ENCODE measurements at regions not wholly inside any gene's neighbourhood (a gene's known extent, or its start where the extent isn't known, plus 50 kb on each side); places are given as distances from the start of the nearest gene placed in this dataset.

DNA sequence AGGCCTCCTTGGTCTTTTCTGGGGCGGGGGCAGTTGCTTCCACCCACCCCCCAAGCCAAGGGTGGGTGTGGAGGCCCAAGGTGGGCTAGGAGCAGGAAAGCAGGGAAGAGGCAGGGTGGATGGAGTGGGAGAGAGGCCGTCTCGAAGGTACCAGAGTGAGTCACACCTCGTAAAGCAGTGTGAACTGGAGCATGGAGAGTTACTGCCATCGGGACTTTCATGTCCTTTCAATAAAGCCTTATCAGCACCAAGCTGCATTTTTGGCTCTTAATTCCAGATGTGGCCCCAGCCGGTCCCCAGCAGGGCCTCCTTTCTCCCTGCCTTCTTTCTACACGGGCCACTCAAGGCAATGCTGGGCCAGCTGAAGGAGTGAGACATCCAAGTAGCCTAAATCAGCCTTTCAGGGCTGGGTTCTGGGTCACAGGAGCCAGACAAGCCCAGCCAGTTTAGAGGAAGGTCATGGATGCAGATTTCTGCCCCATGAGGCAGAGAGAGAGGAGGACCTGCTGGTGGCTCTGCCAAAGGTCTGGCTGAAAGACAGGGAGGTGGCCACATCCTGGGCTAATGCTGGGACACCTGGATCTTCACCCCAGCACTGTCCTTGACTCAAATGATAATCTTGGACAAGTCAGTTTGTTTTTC, 59.0 kb upstream of the CD82 start:
- no peak for DNase-seq (ENCODE audit: low read depth in 1 of 2, low spot score in 1 of 2)
- ChIA-PET CTCF (interaction anchor here (0.6 to 1.0 kb wide), 3 partner anchors 27 to 190 kb away, joined by 3 read pairs; no protein-coding TSS in a partner anchor), POLR2A (no interaction called here)
- Histone ChIP-seq H3K9me3 (peaks cover 6% of the 10 kb centered on the region; the same call in 2 of the 3 replicates), H3K27ac (no peak overlapping the region), H3K4me3 (no peak overlapping the region), H3K4me2 (no peak overlapping the region), H3K4me1 (0 out of 3 replicates have a peak, but pooled peaks cover 3% of the 10 kb centered on the region)
- 0 out of 6 replicates have a peak, but pooled peaks of 1 of the 2 experiments have one; percentile 29 for ATAC-seq
- WGBS (ENCODE audit: missing lambda C conversion rate) = 33% methylated on average over 7 of the region's 7 CpGs
- no peak for FAIRE-seq
- no peak for TF ChIP-seq ESRRA (IDR thresholded peaks at IDR 0.05; ENCODE audit: borderline replicate concordance, low read length)
- TF ChIP-seq, protein P1, sequence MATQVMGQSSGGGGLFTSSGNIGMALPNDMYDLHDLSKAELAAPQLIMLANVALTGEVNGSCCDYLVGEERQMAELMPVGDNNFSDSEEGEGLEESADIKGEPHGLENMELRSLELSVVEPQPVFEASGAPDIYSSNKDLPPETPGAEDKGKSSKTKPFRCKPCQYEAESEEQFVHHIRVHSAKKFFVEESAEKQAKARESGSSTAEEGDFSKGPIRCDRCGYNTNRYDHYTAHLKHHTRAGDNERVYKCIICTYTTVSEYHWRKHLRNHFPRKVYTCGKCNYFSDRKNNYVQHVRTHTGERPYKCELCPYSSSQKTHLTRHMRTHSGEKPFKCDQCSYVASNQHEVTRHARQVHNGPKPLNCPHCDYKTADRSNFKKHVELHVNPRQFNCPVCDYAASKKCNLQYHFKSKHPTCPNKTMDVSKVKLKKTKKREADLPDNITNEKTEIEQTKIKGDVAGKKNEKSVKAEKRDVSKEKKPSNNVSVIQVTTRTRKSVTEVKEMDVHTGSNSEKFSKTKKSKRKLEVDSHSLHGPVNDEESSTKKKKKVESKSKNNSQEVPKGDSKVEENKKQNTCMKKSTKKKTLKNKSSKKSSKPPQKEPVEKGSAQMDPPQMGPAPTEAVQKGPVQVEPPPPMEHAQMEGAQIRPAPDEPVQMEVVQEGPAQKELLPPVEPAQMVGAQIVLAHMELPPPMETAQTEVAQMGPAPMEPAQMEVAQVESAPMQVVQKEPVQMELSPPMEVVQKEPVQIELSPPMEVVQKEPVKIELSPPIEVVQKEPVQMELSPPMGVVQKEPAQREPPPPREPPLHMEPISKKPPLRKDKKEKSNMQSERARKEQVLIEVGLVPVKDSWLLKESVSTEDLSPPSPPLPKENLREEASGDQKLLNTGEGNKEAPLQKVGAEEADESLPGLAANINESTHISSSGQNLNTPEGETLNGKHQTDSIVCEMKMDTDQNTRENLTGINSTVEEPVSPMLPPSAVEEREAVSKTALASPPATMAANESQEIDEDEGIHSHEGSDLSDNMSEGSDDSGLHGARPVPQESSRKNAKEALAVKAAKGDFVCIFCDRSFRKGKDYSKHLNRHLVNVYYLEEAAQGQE (IDR thresholded peaks at IDR 0.05) = no peak
- TF ChIP-seq BHLHE40 (IDR thresholded peaks at IDR 0.05; ENCODE audit: low read depth, low read length) = no peak
- TF ChIP-seq EHF (CRISPR knock-in tag; IDR thresholded peaks at IDR 0.05) = no peak
- no peak for TF ChIP-seq RNF2 (IDR thresholded peaks at IDR 0.05; ENCODE audit: borderline replicate concordance, low read depth)
- no peak for TF ChIP-seq CBX8 (IDR thresholded peaks at IDR 0.05)
- no peak for TF ChIP-seq RCOR1 (IDR thresholded peaks at IDR 0.05; ENCODE audit: low read depth, low read length)
- TF ChIP-seq ZC3H11A (IDR thresholded peaks at IDR 0.05) = no peak
- TF ChIP-seq, protein P2, sequence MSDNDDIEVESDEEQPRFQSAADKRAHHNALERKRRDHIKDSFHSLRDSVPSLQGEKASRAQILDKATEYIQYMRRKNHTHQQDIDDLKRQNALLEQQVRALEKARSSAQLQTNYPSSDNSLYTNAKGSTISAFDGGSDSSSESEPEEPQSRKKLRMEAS (IDR thresholded peaks at IDR 0.05) = no peak
- no peak for TF ChIP-seq TP53 (CRISPR knock-in tag; IDR thresholded peaks at IDR 0.05)
- TF ChIP-seq, protein P3, sequence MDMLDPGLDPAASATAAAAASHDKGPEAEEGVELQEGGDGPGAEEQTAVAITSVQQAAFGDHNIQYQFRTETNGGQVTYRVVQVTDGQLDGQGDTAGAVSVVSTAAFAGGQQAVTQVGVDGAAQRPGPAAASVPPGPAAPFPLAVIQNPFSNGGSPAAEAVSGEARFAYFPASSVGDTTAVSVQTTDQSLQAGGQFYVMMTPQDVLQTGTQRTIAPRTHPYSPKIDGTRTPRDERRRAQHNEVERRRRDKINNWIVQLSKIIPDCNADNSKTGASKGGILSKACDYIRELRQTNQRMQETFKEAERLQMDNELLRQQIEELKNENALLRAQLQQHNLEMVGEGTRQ (IDR thresholded peaks at IDR 0.05) = no peak
- TF ChIP-seq FOXS1 (CRISPR knock-in tag; IDR thresholded peaks at IDR 0.05) = no peak

DNA sequence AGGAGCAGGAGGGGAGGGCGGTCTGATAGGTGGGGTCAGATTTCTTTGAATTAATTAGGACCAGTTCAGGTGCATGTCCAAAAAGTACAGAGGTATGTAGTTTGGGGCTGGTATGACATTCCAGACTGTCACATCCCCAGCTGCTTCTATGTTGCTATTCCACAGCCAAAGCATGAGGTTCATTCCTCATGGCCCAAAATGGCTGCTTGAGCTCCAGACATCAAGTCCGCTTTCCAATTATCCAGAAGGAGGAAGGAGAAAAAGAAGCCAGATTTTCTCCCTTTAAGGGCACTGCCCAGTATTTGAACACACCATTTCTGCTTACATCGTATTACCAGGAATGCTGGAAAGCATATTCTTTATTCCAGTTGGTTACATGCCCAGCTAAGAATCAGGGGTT, 58.0 kb upstream of the CD82 start:
- TF ChIP-seq MYC (IDR thresholded peaks at IDR 0.05; ENCODE audit: borderline replicate concordance, low read length) = no peak
- TF ChIP-seq, protein P1 (IDR thresholded peaks at IDR 0.05) = no peak
- no peak for TF ChIP-seq GATA3 (IDR thresholded peaks at IDR 0.05; ENCODE audit: borderline replicate concordance)
- no peak for TF ChIP-seq JUN (IDR thresholded peaks at IDR 0.05)
- TF ChIP-seq RCOR1 (IDR thresholded peaks at IDR 0.05; ENCODE audit: low read depth, low read length) = no peak
- TF ChIP-seq FOXS1 (CRISPR knock-in tag; IDR thresholded peaks at IDR 0.05) = no peak
- TF ChIP-seq CBX2 (IDR thresholded peaks at IDR 0.05; ENCODE audit: borderline replicate concordance, low read depth) = no peak
- TF ChIP-seq PHF8 (IDR thresholded peaks at IDR 0.05; ENCODE audit: borderline replicate concordance, low read depth) = no peak
- TF ChIP-seq BHLHE40 (IDR thresholded peaks at IDR 0.05; ENCODE audit: low read depth, low read length) = no peak
- no peak for TF ChIP-seq MAFK (IDR thresholded peaks at IDR 0.05; ENCODE audit: partially characterized antibody)
- TF ChIP-seq NR3C1 (IDR thresholded peaks at IDR 0.05) = no peak
- no peak for TF ChIP-seq HOXA7 (CRISPR knock-in tag; IDR thresholded peaks at IDR 0.05)
- TF ChIP-seq ZFP36 (IDR thresholded peaks at IDR 0.05; ENCODE audit: borderline replicate concordance, partially characterized antibody) = no peak
- TF ChIP-seq HDAC2 (IDR thresholded peaks at IDR 0.05) = no peak
- TF ChIP-seq FOSB (CRISPR knock-in tag; IDR thresholded peaks at IDR 0.05) = no peak
- TF ChIP-seq, protein P3 (IDR thresholded peaks at IDR 0.05) = no peak
- Histone ChIP-seq H3K27ac (no peak overlapping the region), H3K4me1 (0 out of 3 replicates have a peak, but pooled peaks cover 3% of the 10 kb centered on the region), H3K9me3 (peaks cover 6% of the 10 kb centered on the region; the same call in 2 of the 3 replicates), H3K4me2 (no peak overlapping the region), H3K4me3 (no peak overlapping the region)
- ChIA-PET CTCF (interaction anchor here (0.8 to 1.0 kb wide), 2 partner anchors 76 to 191 kb away, joined by 3 read pairs; no protein-coding TSS in a partner anchor), POLR2A (no interaction called here)
- ATAC-seq (no peak), FAIRE-seq (no peak), DNase-seq (ENCODE audit: low read depth in 1 of 2, low spot score in 1 of 2) (no peak)
- 68% methylated on average over 3 of the region's 3 CpGs for WGBS (ENCODE audit: missing lambda C conversion rate)

Data from A549 (cell line).